Mammary epithelial cell (primary cell): ENCODE measurements at regions not wholly inside any gene's neighbourhood (a gene's known extent, or its start where the extent isn't known, plus 50 kb on each side); places are given as distances from the start of the nearest gene placed in this dataset.

Experiments
- EZH2 ChIP-seq: IDR thresholded peaks from 2 replicates; pipeline ENCODE4 v1.6.1; 2012; ENCODE audit warnings: low read length, inconsistent platforms, borderline replicate concordance
- TF ChIP-seq, protein P1 (sequence below), 2 donors: IDR thresholded peaks in 1 of 2; conservative IDR thresholded peaks in 1 of 2; 2 replicates each; pipeline ENCODE4 v1.5.1; 2011 to 2012; ENCODE audit warnings: inconsistent platforms in 2 of 2, low read length in 2 of 2, mild to moderate bottlenecking in 2 of 2, control low read depth in 1 of 2, low read depth in 1 of 2; ENCODE audit not compliant: insufficient read depth in 1 of 2; ENCODE audit errors: extremely low read depth in 1 of 2

GRCh38 chr7:88363249-88363648, 56.6 kb upstream of the STEAP4 start:
- TF ChIP-seq, protein P1, sequence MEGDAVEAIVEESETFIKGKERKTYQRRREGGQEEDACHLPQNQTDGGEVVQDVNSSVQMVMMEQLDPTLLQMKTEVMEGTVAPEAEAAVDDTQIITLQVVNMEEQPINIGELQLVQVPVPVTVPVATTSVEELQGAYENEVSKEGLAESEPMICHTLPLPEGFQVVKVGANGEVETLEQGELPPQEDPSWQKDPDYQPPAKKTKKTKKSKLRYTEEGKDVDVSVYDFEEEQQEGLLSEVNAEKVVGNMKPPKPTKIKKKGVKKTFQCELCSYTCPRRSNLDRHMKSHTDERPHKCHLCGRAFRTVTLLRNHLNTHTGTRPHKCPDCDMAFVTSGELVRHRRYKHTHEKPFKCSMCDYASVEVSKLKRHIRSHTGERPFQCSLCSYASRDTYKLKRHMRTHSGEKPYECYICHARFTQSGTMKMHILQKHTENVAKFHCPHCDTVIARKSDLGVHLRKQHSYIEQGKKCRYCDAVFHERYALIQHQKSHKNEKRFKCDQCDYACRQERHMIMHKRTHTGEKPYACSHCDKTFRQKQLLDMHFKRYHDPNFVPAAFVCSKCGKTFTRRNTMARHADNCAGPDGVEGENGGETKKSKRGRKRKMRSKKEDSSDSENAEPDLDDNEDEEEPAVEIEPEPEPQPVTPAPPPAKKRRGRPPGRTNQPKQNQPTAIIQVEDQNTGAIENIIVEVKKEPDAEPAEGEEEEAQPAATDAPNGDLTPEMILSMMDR (conservative IDR thresholded peaks at IDR 0.05 in 1 of 2, IDR thresholded peaks at IDR 0.05 in 1 of 2; ENCODE audit: extremely low read depth in 1 of 2, insufficient read depth in 1 of 2, low read depth in 1 of 2, low read length in 2 of 2): no peak
- no peak for TF ChIP-seq EZH2
